ENCODE measurements at regions not wholly inside any gene's neighbourhood (a gene's known extent, or its start where the extent isn't known, plus 50 kb on each side); places are given as distances from the start of the nearest gene placed in this dataset.

GRCh38 chr1:157304271-157304670, 166.1 kb upstream of the ETV3 start:
- Mint-ChIP-seq H3K27me3 (ENCODE audit: low read depth) (peaks cover 3% of the 10 kb centered on the region; the same call in 1 of the 2 replicates), H3K4me1 (peaks cover 6% of the 10 kb centered on the region; the same call in 1 of the 2 replicates), H3K9me3 (no peaks in the 10 kb centered on the region), H3K27ac (no peak overlapping the region), H3K4me3 (no peak overlapping the region), H3K36me3 (no peaks in the 10 kb centered on the region)
- ATAC-seq (no peak), DNase-seq (ENCODE audit: low spot score) (no peak)
- CTCF ChIA-PET = no interaction called here
- TF ChIP-seq ELF4 (CRISPR knock-in tag; IDR thresholded peaks at IDR 0.05; ENCODE audit: low read depth) (no peak), GTF2I (CRISPR knock-in tag; conservative IDR thresholded peaks at IDR 0.05) (no peak), NFATC4 (CRISPR knock-in tag; IDR thresholded peaks at IDR 0.05) (no peak), OVOL2 (CRISPR knock-in tag; IDR thresholded peaks at IDR 0.05; ENCODE audit: borderline replicate concordance) (no peak), E2F5 (CRISPR knock-in tag; IDR thresholded peaks at IDR 0.05) (no peak), ETV6 (CRISPR knock-in tag; IDR thresholded peaks at IDR 0.05) (no peak), ATF3 (CRISPR knock-in tag; conservative IDR thresholded peaks at IDR 0.05) (no peak), NR2C2 (CRISPR knock-in tag; IDR thresholded peaks at IDR 0.05) (no peak), JAZF1 (CRISPR knock-in tag; IDR thresholded peaks at IDR 0.05) (no peak), MXD4 (CRISPR knock-in tag; IDR thresholded peaks at IDR 0.05; ENCODE audit: borderline replicate concordance) (no peak), SP1 (CRISPR knock-in tag; conservative IDR thresholded peaks at IDR 0.05) (no peak), ZSCAN18 (CRISPR knock-in tag; IDR thresholded peaks at IDR 0.05) (no peak)
- TF ChIP-seq, protein P1, sequence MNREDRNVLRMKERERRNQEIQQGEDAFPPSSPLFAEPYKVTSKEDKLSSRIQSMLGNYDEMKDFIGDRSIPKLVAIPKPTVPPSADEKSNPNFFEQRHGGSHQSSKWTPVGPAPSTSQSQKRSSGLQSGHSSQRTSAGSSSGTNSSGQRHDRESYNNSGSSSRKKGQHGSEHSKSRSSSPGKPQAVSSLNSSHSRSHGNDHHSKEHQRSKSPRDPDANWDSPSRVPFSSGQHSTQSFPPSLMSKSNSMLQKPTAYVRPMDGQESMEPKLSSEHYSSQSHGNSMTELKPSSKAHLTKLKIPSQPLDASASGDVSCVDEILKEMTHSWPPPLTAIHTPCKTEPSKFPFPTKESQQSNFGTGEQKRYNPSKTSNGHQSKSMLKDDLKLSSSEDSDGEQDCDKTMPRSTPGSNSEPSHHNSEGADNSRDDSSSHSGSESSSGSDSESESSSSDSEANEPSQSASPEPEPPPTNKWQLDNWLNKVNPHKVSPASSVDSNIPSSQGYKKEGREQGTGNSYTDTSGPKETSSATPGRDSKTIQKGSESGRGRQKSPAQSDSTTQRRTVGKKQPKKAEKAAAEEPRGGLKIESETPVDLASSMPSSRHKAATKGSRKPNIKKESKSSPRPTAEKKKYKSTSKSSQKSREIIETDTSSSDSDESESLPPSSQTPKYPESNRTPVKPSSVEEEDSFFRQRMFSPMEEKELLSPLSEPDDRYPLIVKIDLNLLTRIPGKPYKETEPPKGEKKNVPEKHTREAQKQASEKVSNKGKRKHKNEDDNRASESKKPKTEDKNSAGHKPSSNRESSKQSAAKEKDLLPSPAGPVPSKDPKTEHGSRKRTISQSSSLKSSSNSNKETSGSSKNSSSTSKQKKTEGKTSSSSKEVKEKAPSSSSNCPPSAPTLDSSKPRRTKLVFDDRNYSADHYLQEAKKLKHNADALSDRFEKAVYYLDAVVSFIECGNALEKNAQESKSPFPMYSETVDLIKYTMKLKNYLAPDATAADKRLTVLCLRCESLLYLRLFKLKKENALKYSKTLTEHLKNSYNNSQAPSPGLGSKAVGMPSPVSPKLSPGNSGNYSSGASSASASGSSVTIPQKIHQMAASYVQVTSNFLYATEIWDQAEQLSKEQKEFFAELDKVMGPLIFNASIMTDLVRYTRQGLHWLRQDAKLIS (CRISPR knock-in tag; IDR thresholded peaks at IDR 0.05; ENCODE audit: borderline replicate concordance) = no peak
- POLR2A ChIA-PET = no interaction called here

DNA sequence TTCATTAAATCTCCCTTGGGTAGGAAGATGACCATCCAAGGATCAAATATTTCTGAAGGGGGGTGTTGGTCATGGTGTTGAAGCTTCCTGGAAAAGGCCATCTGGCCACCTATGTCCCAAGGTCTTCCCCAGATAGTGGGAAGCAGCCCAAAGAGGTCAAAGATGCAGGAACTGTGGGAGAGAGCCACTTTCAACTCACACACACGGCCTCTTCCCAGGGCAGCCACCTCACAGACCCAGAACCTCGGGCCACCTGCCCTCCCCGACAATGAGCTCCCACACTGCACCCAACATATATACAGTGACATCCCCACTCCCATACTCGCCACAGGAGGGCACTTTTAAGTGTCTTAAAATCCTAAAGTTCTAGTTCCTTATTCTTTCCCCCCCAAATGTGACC, 164.5 kb upstream of the ETV3 start:
- CTCF ChIA-PET = no interaction called here

More for the DNA sequence above, 164.5 kb upstream of the ETV3 start:
- no peak for TF ChIP-seq E2F5 (CRISPR knock-in tag; IDR thresholded peaks at IDR 0.05)
- no peak for TF ChIP-seq JAZF1 (CRISPR knock-in tag; IDR thresholded peaks at IDR 0.05)
- TF ChIP-seq, protein P2, sequence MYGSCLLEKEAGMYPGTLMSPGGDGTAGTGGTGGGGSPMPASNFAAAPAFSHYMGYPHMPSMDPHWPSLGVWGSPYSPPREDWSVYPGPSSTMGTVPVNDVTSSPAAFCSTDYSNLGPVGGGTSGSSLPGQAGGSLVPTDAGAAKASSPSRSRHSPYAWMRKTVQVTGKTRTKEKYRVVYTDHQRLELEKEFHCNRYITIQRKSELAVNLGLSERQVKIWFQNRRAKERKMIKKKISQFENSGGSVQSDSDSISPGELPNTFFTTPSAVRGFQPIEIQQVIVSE (CRISPR knock-in tag; IDR thresholded peaks at IDR 0.05; ENCODE audit: borderline replicate concordance) = no peak
- TF ChIP-seq ELF4 (CRISPR knock-in tag; IDR thresholded peaks at IDR 0.05; ENCODE audit: low read depth) = no peak
- no peak for TF ChIP-seq SP1 (CRISPR knock-in tag; conservative IDR thresholded peaks at IDR 0.05)
- TF ChIP-seq, protein P3, sequence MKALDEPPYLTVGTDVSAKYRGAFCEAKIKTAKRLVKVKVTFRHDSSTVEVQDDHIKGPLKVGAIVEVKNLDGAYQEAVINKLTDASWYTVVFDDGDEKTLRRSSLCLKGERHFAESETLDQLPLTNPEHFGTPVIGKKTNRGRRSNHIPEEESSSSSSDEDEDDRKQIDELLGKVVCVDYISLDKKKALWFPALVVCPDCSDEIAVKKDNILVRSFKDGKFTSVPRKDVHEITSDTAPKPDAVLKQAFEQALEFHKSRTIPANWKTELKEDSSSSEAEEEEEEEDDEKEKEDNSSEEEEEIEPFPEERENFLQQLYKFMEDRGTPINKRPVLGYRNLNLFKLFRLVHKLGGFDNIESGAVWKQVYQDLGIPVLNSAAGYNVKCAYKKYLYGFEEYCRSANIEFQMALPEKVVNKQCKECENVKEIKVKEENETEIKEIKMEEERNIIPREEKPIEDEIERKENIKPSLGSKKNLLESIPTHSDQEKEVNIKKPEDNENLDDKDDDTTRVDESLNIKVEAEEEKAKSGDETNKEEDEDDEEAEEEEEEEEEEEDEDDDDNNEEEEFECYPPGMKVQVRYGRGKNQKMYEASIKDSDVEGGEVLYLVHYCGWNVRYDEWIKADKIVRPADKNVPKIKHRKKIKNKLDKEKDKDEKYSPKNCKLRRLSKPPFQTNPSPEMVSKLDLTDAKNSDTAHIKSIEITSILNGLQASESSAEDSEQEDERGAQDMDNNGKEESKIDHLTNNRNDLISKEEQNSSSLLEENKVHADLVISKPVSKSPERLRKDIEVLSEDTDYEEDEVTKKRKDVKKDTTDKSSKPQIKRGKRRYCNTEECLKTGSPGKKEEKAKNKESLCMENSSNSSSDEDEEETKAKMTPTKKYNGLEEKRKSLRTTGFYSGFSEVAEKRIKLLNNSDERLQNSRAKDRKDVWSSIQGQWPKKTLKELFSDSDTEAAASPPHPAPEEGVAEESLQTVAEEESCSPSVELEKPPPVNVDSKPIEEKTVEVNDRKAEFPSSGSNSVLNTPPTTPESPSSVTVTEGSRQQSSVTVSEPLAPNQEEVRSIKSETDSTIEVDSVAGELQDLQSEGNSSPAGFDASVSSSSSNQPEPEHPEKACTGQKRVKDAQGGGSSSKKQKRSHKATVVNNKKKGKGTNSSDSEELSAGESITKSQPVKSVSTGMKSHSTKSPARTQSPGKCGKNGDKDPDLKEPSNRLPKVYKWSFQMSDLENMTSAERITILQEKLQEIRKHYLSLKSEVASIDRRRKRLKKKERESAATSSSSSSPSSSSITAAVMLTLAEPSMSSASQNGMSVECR (CRISPR knock-in tag; IDR thresholded peaks at IDR 0.05; ENCODE audit: borderline replicate concordance) = no peak
- TF ChIP-seq JUN (CRISPR knock-in tag; IDR thresholded peaks at IDR 0.05) = no peak
- TF ChIP-seq E2F4 (CRISPR knock-in tag; IDR thresholded peaks at IDR 0.05; ENCODE audit: borderline replicate concordance, low read depth) = no peak
- Mint-ChIP-seq H3K27ac (no peak overlapping the region), H3K4me3 (no peak overlapping the region), H3K9me3 (no peaks in the 10 kb centered on the region), H3K4me1 (peaks cover 2% of the 10 kb centered on the region; the same call in 1 of the 2 replicates), H3K27me3 (ENCODE audit: low read depth) (peaks cover 4% of the 10 kb centered on the region), H3K36me3 (no peaks in the 10 kb centered on the region)
- POLR2A ChIA-PET = no interaction called here
- no peak for DNase-seq (ENCODE audit: low spot score)
- no peak for ATAC-seq

Data from WTC11 (cell line).